Stimulated activated CD4-positive, alpha-beta T cell treated with anti-CD3 and anti-CD28 coated beads, Interleukin-2, amount 100 ng/mL, for 4 hours (primary cell): ENCODE measurements at regions not wholly inside any gene's neighbourhood (a gene's known extent, or its start where the extent isn't known, plus 50 kb on each side); places are given as distances from the start of the nearest gene placed in this dataset.
"Not testable (repeated sequence)": the region's sequence is repeated elsewhere in the genome, so short reads cannot be mapped to it uniquely, and the experiment has no call there.

Experiments
- DNase-seq: peaks from one replicate; pipeline ENCODE4 v3.0.0-alpha.2; 2020; ENCODE audit warnings: low read depth

GRCh38 chr3:125822175-125822574 lies 146.8 kb upstream of the ROPN1B start:
- DNase-seq = not testable (repeated sequence)

GRCh38 chr3:125831005-125831750 lies 137.8 kb upstream of the ROPN1B start:
- DNase-seq = not testable (repeated sequence)

GRCh38 chr3:125835562-125835961 lies 133.4 kb upstream of the ROPN1B start:
- DNase-seq = not testable (repeated sequence)

- peak; percentile 9 for DNase-seq
Measured at GRCh38 chr3:125836011-125836551, 132.9 kb upstream of the ROPN1B start.

GRCh38 chr3:125836786-125837185 lies 132.2 kb upstream of the ROPN1B start:
- DNase-seq = not testable (repeated sequence)

GRCh38 chr3:125838857-125839256 lies 130.1 kb upstream of the ROPN1B start:
- not testable (repeated sequence) for DNase-seq

GRCh38 chr3:125840465-125840864 lies 128.5 kb upstream of the ROPN1B start:
- DNase-seq = not testable (repeated sequence)

GRCh38 chr3:125847966-125848365 lies 121.0 kb upstream of the ROPN1B start:
- DNase-seq = not testable (repeated sequence)

GRCh38 chr3:125855006-125855405 lies 114.0 kb upstream of the ROPN1B start:
- DNase-seq = not testable (repeated sequence)

- DNase-seq = not testable (repeated sequence)
Measured at GRCh38 chr3:125860547-125860946, 108.4 kb upstream of the ROPN1B start.

- not testable (repeated sequence) for DNase-seq
Measured at GRCh38 chr3:125862841-125863254, 106.1 kb upstream of the ROPN1B start.

- not testable (repeated sequence) for DNase-seq
Measured at GRCh38 chr3:125864532-125864931, 104.4 kb upstream of the ROPN1B start.

- DNase-seq = not testable (repeated sequence)
Measured at GRCh38 chr3:125886006-125886405, 83.0 kb upstream of the ROPN1B start.

GRCh38 chr3:125899181-125899580 lies 69.8 kb upstream of the ROPN1B start:
- not testable (repeated sequence) for DNase-seq

GRCh38 chr3:125901473-125901872 lies 67.5 kb upstream of the ROPN1B start:
- not testable (repeated sequence) for DNase-seq

- not testable (repeated sequence) for DNase-seq
Measured at GRCh38 chr3:125903780-125904455, 65.1 kb upstream of the ROPN1B start.

GRCh38 chr3:125907279-125907678 lies 61.7 kb upstream of the ROPN1B start:
- DNase-seq = not testable (repeated sequence)

GRCh38 chr3:125910851-125911250 lies 58.1 kb upstream of the ROPN1B start:
- DNase-seq = not testable (repeated sequence)

- DNase-seq = not testable (repeated sequence)
Measured at GRCh38 chr3:125914608-125915436, 54.2 kb upstream of the ROPN1B start.

- not testable (repeated sequence) for DNase-seq
Measured at GRCh38 chr3:125915437-125915787, 53.6 kb upstream of the ROPN1B start.

GRCh38 chr3:125915792-125916375 lies 53.1 kb upstream of the ROPN1B start:
- peak; percentile 99 for DNase-seq
